ENCODE measurements at regions not wholly inside any gene's neighbourhood (a gene's known extent, or its start where the extent isn't known, plus 50 kb on each side); places are given as distances from the start of the nearest gene placed in this dataset.
A peak's percentile ranks its signal among the peaks of the same experiment; 100 is the strongest.
"Not testable (repeated sequence)": the region's sequence is repeated elsewhere in the genome, so short reads cannot be mapped to it uniquely, and the experiment has no call there.

DNA sequence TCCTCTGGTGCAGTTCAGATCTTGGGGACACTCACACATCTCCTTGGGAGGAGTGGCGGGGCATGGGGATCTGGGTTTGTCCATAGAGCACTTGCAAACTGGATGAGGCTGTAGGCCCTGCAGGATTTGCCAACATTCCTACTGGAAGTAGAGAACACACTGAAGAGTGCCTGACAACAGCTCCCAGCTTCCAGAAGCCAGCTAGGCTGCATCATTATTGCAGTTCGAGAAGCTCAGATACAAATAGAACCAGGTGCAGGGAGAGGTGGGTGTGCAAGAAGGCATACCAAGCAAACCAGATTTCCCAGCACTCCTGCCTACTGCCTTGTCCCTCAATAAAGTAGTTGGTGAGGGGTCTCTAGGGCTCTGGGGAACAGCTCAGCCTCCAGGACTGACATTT, 52.5 kb downstream of the RHOB start:
- TF ChIP-seq, protein P1, sequence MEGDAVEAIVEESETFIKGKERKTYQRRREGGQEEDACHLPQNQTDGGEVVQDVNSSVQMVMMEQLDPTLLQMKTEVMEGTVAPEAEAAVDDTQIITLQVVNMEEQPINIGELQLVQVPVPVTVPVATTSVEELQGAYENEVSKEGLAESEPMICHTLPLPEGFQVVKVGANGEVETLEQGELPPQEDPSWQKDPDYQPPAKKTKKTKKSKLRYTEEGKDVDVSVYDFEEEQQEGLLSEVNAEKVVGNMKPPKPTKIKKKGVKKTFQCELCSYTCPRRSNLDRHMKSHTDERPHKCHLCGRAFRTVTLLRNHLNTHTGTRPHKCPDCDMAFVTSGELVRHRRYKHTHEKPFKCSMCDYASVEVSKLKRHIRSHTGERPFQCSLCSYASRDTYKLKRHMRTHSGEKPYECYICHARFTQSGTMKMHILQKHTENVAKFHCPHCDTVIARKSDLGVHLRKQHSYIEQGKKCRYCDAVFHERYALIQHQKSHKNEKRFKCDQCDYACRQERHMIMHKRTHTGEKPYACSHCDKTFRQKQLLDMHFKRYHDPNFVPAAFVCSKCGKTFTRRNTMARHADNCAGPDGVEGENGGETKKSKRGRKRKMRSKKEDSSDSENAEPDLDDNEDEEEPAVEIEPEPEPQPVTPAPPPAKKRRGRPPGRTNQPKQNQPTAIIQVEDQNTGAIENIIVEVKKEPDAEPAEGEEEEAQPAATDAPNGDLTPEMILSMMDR (IDR thresholded peaks at IDR 0.05; ENCODE audit: low read length, missing control alignments), result no peak

DNA sequence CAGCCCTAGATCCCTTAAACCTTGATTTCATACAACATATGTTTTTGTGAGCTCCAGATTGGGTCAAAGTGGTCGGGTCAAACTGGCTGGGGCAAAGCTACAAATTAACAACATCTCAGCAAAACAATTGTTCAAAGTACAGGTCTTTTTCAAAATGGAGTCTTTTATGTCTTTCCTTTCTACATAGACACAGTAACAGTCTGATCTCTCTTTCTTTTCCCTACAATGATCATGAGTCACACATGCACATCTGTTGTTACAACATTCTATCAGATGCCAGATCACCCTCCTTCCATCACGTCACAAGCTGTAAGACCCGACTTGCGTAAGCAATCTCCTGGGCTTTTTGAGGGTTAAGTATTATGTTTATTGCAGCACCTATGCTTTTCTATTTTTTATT, 55.1 kb downstream of the RHOB start:
- DNase-seq (ENCODE audit: low read depth), result peak; percentile 99
- no peak overlapping the region for H3K4me3 ChIP-seq (replicated peaks; ENCODE audit: low read depth, low read length)
- TF ChIP-seq, protein P1 (IDR thresholded peaks at IDR 0.05; ENCODE audit: low read length, missing control alignments), result no peak

More for the DNA sequence above, 52.5 kb downstream of the RHOB start:
- H3K4me3 ChIP-seq (replicated peaks; ENCODE audit: low read depth, low read length), result no peak overlapping the region
- no peak for DNase-seq (ENCODE audit: low read depth)

DNA sequence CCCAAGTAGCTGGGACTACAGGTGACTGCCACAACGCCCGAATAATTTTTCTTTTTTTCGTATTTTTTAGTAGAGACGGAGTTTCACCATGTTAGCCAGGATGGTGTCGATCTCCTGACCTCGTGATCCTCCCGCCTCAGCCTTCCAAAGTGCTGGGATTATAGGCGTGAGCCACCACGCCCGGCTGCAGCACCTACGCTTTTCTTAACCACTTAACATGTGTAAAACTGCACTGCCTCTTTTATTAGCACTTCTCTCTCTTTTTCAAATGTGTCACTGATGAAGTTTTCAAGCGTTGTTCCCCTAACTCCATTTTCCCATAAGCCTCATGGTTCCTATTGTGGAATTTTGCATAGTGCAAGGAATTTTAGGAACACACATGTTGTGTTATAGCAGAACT, 55.6 kb downstream of the RHOB start:
- not testable (repeated sequence) for H3K4me3 ChIP-seq (replicated peaks; ENCODE audit: low read depth, low read length); DNase-seq (ENCODE audit: low read depth)

DNA sequence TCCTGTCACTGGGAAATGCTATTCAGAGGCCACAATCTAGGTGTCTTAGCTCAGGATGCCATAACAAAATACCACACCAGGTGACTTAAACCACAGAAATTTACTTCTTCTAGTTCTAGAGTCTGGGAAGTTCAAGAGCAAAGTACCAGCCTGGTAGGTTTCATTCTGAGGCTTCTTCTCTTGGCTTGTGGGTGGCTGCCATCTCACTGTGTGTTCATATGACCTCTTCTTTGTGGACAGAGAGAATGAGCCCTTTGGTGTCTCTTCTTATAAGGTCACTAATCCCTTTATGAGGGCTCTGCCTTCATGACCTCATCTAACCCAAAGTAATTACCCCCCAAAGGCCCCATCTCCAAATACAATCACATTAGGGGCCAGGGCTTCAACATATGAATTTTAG, 57.3 kb downstream of the RHOB start:
- H3K4me3 ChIP-seq (replicated peaks; ENCODE audit: low read depth, low read length), result no peak overlapping the region
- TF ChIP-seq, protein P1 (IDR thresholded peaks at IDR 0.05; ENCODE audit: low read length, missing control alignments), result no peak
- DNase-seq (ENCODE audit: low read depth), result no peak

DNA sequence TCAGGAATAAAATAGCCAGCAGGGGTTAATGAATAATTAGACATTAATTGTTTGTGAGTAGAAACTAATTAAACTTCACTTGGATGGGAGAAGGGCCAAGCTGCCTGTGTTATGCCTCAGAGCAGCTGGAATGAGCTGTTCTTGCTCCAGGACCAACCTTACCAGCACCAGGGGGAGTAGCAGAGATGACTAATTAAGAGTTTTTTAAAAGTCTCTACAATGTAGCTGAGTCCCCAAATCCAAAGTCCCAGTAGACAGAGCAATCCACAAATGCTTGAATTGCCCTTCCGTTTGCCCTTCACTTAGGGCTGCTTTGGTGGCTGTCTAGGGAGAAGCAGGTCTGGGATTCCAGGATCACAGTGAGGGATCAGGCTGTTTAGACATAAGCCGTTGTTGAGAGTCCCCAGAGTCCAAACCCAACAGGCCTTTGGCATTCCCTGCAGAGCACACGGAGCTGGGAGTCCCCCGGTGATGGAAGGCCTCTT, 59.4 kb downstream of the RHOB start:
- DNase-seq (ENCODE audit: low read depth), result peak; percentile 70
- TF ChIP-seq, protein P1 (IDR thresholded peaks at IDR 0.05; ENCODE audit: low read length, missing control alignments), result peak; percentile 46
- no peak overlapping the region for H3K4me3 ChIP-seq (replicated peaks; ENCODE audit: low read depth, low read length)

DNA sequence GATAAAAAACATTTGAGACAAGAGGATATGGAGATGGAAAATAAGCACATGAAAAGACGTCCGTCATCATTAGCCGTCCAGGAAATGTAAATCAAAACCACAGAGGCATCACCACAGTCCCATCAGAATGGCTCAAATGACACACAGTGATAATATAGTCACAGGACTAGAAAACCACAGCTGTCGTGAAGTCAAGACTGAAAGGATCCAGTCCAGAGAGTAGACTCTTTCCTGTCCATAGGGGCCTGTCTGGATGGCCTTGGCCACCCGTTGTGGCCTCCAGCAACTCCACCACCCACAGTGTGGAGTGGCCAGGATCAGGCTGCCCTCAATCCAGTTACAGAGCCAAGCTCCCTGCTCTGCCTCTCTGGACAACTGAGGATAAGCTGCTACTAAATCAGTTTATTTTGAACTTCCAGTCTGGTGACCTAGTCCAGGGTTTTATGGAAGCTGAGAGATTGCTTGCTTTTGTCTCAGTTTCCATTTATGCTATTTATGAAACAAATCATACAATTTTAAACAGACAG, 60.4 kb downstream of the RHOB start:
- peak; percentile 28 for DNase-seq (ENCODE audit: low read depth)
- no peak overlapping the region for H3K4me3 ChIP-seq (replicated peaks; ENCODE audit: low read depth, low read length)
- TF ChIP-seq, protein P1 (IDR thresholded peaks at IDR 0.05; ENCODE audit: low read length, missing control alignments), result no peak

DNA sequence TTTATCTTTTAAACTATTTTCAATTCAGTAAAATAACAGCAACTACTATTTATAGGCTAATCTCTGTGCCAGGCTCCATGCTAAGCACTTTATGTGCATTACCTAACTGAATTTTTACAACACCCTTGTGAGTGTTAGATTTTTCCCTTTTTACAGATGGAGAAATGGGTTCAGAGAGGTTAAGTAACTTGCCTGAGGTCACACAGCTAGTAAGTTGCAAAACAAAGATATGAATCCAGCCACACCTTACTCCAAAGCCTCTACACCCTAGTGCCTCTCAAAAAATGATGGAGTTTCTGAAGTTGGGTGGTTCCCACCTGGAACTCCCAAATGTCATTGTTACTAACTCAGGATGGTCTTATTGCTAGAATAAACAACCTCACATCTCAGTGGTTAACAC, 60.8 kb downstream of the RHOB start:
- DNase-seq (ENCODE audit: low read depth), result no peak
- no peak overlapping the region for H3K4me3 ChIP-seq (replicated peaks; ENCODE audit: low read depth, low read length)
- TF ChIP-seq, protein P1 (IDR thresholded peaks at IDR 0.05; ENCODE audit: low read length, missing control alignments), result no peak
